ENCODE measurements at regions not wholly inside any gene's neighbourhood (a gene's known extent, or its start where the extent isn't known, plus 50 kb on each side); places are given as distances from the start of the nearest gene placed in this dataset.

DNA sequence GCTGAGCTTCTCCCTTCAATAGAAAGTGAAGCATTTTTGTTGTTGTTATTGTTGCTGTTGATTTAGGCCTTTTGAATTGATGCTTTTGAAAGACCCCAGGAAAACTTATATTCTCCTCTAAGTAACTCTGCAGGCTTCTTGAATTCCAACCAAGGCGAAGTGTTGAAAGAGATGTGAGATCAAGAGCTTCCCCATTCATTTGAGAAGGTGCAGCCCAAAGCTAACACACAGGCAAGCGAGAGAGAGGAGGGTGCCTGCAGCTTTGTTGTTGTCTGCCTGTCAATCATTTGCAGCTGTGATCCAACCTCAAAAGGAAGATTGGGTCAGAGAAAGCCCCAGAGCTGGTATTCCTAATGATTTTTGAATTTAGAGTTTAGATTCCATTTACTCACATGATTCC, 963.6 kb upstream of the CNTNAP5 start:
- no peak overlapping the region for H3K23ac ChIP-seq (ENCODE audit: low read depth, low read length, poor library complexity)
- H3K27ac ChIP-seq (replicated peaks; ENCODE audit: low read length): peak overlapping the region; percentile 39
- no peak overlapping the region for H2BK12ac ChIP-seq (ENCODE audit: low read length)
- no peak overlapping the region for H2BK120ac ChIP-seq (ENCODE audit: low read depth, low read length)
- H3K14ac ChIP-seq (ENCODE audit: low read length): no peak overlapping the region
- H3K4ac ChIP-seq (ENCODE audit: low read length): no peak overlapping the region
- DNase-seq (ENCODE audit: low spot score): peak; percentile 69
- no peak overlapping the region for H2BK15ac ChIP-seq (ENCODE audit: low read length)
- H3K18ac ChIP-seq (ENCODE audit: low read length): no peak overlapping the region
- WGBS, 2 donors (ENCODE audit: extremely low coverage in 2 of 2, insufficient read length in 2 of 2, insufficient replicate concordance in 1 of 2): no CpG with 5 or more reads among the region's 2 CpGs
- H3K9me3 ChIP-seq (replicated peaks in 1 of 2; ENCODE audit: control insufficient read depth in 2 of 2, insufficient read depth in 1 of 2, low read depth in 1 of 2, low read length in 2 of 2): peaks cover 0 to 16% of the 10 kb centered on the region in 2 donors
- no peak overlapping the region for H4K8ac ChIP-seq (ENCODE audit: low read depth, low read length)
- no peak overlapping the region for H3K4me3 ChIP-seq (ENCODE audit: low read length in 2 of 2)
- H3K36me3 ChIP-seq (replicated peaks in 1 of 2; ENCODE audit: control insufficient read depth in 2 of 2, insufficient read depth in 2 of 2, low read length in 2 of 2): no peaks in the 10 kb centered on the region
- H2AFZ ChIP-seq (ENCODE audit: low read length): peak overlapping the region; percentile 64
- no peak overlapping the region for H2AK5ac ChIP-seq (ENCODE audit: low read depth, low read length)
- H3K4me1 ChIP-seq (ENCODE audit: control insufficient read depth in 2 of 2, insufficient read depth in 1 of 2, low read depth in 1 of 2, low read length in 2 of 2): peaks cover 4 to 15% of the 10 kb centered on the region in 2 donors
- no peak overlapping the region for H2BK5ac ChIP-seq (ENCODE audit: low read length)
- no peak overlapping the region for H4K91ac ChIP-seq (ENCODE audit: low read depth, low read length, poor library complexity)
- H3K79me1 ChIP-seq (ENCODE audit: low read depth, low read length): no peaks in the 10 kb centered on the region
- H3K9ac ChIP-seq (ENCODE audit: low read depth, low read length, poor library complexity): no peak overlapping the region
- H3K27me3 ChIP-seq (ENCODE audit: control insufficient read depth in 3 of 3, insufficient read depth in 3 of 3, low read depth in 1 of 3, low read length in 3 of 3): no peaks in the 10 kb centered on the region
- no peak overlapping the region for H3K4me2 ChIP-seq (ENCODE audit: insufficient read depth, low read length, poor library complexity, severe bottlenecking)

DNA sequence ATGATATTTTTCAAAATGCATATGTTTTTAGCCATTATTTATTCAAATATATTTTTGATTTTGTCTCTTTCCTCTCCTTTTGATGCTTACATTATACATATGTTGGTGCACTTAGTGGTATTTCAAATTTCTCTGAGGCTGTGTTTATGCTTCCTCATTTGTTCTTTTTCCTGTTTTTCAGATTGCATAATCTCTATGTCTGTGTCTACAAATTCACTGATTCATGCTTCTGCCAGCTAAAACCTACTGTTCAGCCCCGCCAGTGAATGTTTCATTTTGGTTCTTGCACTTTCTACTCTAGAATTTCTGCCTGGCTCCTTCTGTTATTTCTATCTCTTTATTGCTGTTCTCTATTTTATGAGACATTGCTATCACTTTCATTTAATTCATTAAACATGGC, 951.7 kb upstream of the CNTNAP5 start:
- Histone ChIP-seq H4K91ac (ENCODE audit: low read depth, low read length, poor library complexity) (no peak overlapping the region), H3K9ac (ENCODE audit: low read depth, low read length, poor library complexity) (no peak overlapping the region), H3K23ac (ENCODE audit: low read depth, low read length, poor library complexity) (no peak overlapping the region), H2BK120ac (ENCODE audit: low read depth, low read length) (no peak overlapping the region), H3K27ac (replicated peaks; ENCODE audit: low read length) (no peak overlapping the region), H3K27me3 (ENCODE audit: control insufficient read depth in 3 of 3, insufficient read depth in 3 of 3, low read depth in 1 of 3, low read length in 3 of 3) (no peaks in the 10 kb centered on the region), H3K14ac (ENCODE audit: low read length) (no peak overlapping the region), H2AK5ac (ENCODE audit: low read depth, low read length) (no peak overlapping the region), H3K18ac (ENCODE audit: low read length) (no peak overlapping the region), H3K9me3 (replicated peaks in 1 of 2; ENCODE audit: control insufficient read depth in 2 of 2, insufficient read depth in 1 of 2, low read depth in 1 of 2, low read length in 2 of 2) (no peaks in the 10 kb centered on the region), H3K4ac (ENCODE audit: low read length) (no peak overlapping the region), H2AFZ (ENCODE audit: low read length) (no peak overlapping the region), H2BK5ac (ENCODE audit: low read length) (no peak overlapping the region), H3K79me1 (ENCODE audit: low read depth, low read length) (no peaks in the 10 kb centered on the region), H2BK15ac (ENCODE audit: low read length) (no peak overlapping the region), H2BK12ac (ENCODE audit: low read length) (no peak overlapping the region), H3K4me1 (ENCODE audit: control insufficient read depth in 2 of 2, insufficient read depth in 1 of 2, low read depth in 1 of 2, low read length in 2 of 2) (peaks cover 0 to 4% of the 10 kb centered on the region in 2 donors), H3K4me3 (ENCODE audit: low read length in 2 of 2) (no peak overlapping the region), H3K36me3 (replicated peaks in 1 of 2; ENCODE audit: control insufficient read depth in 2 of 2, insufficient read depth in 2 of 2, low read length in 2 of 2) (no peaks in the 10 kb centered on the region), H3K4me2 (ENCODE audit: insufficient read depth, low read length, poor library complexity, severe bottlenecking) (no peak overlapping the region), H4K8ac (ENCODE audit: low read depth, low read length) (no peak overlapping the region)
- no peak for DNase-seq (ENCODE audit: low spot score)
- WGBS, 2 donors (ENCODE audit: extremely low coverage in 2 of 2, insufficient read length in 2 of 2, insufficient replicate concordance in 1 of 2): no CpG with 5 or more reads among the region's 1 CpG

DNA sequence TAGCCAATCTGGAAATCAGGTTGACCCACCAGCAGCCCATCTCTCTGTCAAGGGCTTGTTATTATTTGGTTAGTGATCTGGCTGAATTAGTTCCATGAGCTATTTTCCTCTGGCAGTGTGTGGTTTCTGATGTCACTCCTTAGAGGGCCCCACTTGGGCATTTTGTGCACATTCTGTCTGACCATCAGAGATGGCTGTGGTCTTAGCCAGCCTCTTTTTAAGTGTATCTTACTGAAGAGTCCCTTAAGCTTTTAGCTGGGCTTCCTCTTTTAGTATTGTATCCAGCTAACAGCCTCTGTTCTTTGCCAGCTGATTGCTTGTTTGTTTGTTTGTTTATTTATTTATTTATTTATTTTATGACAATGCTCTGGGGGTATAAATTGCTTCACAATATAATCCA, 951.1 kb upstream of the CNTNAP5 start:
- Histone ChIP-seq H3K23ac (ENCODE audit: low read depth, low read length, poor library complexity) (no peak overlapping the region), H2AK5ac (ENCODE audit: low read depth, low read length) (no peak overlapping the region), H2BK12ac (ENCODE audit: low read length) (no peak overlapping the region), H2BK5ac (ENCODE audit: low read length) (no peak overlapping the region), H3K14ac (ENCODE audit: low read length) (no peak overlapping the region), H3K27ac (replicated peaks; ENCODE audit: low read length) (no peak overlapping the region), H2AFZ (ENCODE audit: low read length) (no peak overlapping the region), H2BK120ac (ENCODE audit: low read depth, low read length) (no peak overlapping the region), H3K4me2 (ENCODE audit: insufficient read depth, low read length, poor library complexity, severe bottlenecking) (no peak overlapping the region), H3K4ac (ENCODE audit: low read length) (no peak overlapping the region), H2BK15ac (ENCODE audit: low read length) (no peak overlapping the region), H4K8ac (ENCODE audit: low read depth, low read length) (no peak overlapping the region), H3K36me3 (replicated peaks in 1 of 2; ENCODE audit: control insufficient read depth in 2 of 2, insufficient read depth in 2 of 2, low read length in 2 of 2) (no peaks in the 10 kb centered on the region), H3K18ac (ENCODE audit: low read length) (no peak overlapping the region), H3K4me3 (ENCODE audit: low read length in 2 of 2) (no peak overlapping the region), H3K9ac (ENCODE audit: low read depth, low read length, poor library complexity) (no peak overlapping the region), H3K27me3 (ENCODE audit: control insufficient read depth in 3 of 3, insufficient read depth in 3 of 3, low read depth in 1 of 3, low read length in 3 of 3) (no peaks in the 10 kb centered on the region), H4K91ac (ENCODE audit: low read depth, low read length, poor library complexity) (no peak overlapping the region), H3K9me3 (replicated peaks in 1 of 2; ENCODE audit: control insufficient read depth in 2 of 2, insufficient read depth in 1 of 2, low read depth in 1 of 2, low read length in 2 of 2) (no peaks in the 10 kb centered on the region), H3K79me1 (ENCODE audit: low read depth, low read length) (no peaks in the 10 kb centered on the region), H3K4me1 (ENCODE audit: control insufficient read depth in 2 of 2, insufficient read depth in 1 of 2, low read depth in 1 of 2, low read length in 2 of 2) (peaks cover 0 to 4% of the 10 kb centered on the region in 2 donors)
- DNase-seq (ENCODE audit: low spot score): no peak

DNA sequence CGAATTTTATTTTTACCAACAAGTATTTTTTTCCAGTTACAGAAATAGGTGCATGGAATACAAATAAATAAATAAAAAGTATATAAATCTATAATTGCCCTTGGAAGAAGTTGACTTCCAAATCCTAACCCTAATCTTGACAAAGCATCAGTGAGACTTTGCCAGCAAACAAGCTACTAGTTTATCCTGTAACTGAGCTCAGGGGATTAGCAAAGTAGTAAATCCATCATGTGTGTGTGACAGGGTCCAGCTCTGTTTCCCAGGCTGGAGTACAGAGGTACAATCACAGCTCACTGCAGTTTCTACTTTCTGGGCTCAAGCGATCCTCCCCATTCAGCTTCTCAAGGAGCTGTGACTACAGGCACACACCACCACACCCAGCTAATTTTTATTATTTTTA, 948.0 kb upstream of the CNTNAP5 start:
- Histone ChIP-seq H4K91ac (ENCODE audit: low read depth, low read length, poor library complexity) (no peak overlapping the region), H3K27me3 (ENCODE audit: control insufficient read depth in 3 of 3, insufficient read depth in 3 of 3, low read depth in 1 of 3, low read length in 3 of 3) (no peaks in the 10 kb centered on the region), H3K23ac (ENCODE audit: low read depth, low read length, poor library complexity) (no peak overlapping the region), H3K4me2 (ENCODE audit: insufficient read depth, low read length, poor library complexity, severe bottlenecking) (no peak overlapping the region), H4K8ac (ENCODE audit: low read depth, low read length) (no peak overlapping the region), H2AK5ac (ENCODE audit: low read depth, low read length) (no peak overlapping the region), H2BK15ac (ENCODE audit: low read length) (no peak overlapping the region), H3K27ac (replicated peaks; ENCODE audit: low read length) (no peak overlapping the region), H3K4ac (ENCODE audit: low read length) (no peak overlapping the region), H3K18ac (ENCODE audit: low read length) (no peak overlapping the region), H2AFZ (ENCODE audit: low read length) (no peak overlapping the region), H3K79me1 (ENCODE audit: low read depth, low read length) (no peaks in the 10 kb centered on the region), H2BK5ac (ENCODE audit: low read length) (no peak overlapping the region), H3K9me3 (replicated peaks in 1 of 2; ENCODE audit: control insufficient read depth in 2 of 2, insufficient read depth in 1 of 2, low read depth in 1 of 2, low read length in 2 of 2) (peaks cover 2 to 3% of the 10 kb centered on the region in 2 donors), H3K36me3 (replicated peaks in 1 of 2; ENCODE audit: control insufficient read depth in 2 of 2, insufficient read depth in 2 of 2, low read length in 2 of 2) (no peaks in the 10 kb centered on the region), H3K14ac (ENCODE audit: low read length) (no peak overlapping the region), H3K9ac (ENCODE audit: low read depth, low read length, poor library complexity) (no peak overlapping the region), H2BK120ac (ENCODE audit: low read depth, low read length) (no peak overlapping the region), H3K4me3 (ENCODE audit: low read length in 2 of 2) (no peak overlapping the region), H2BK12ac (ENCODE audit: low read length) (no peak overlapping the region), H3K4me1 (ENCODE audit: control insufficient read depth in 2 of 2, insufficient read depth in 1 of 2, low read depth in 1 of 2, low read length in 2 of 2) (peaks cover 0 to 4% of the 10 kb centered on the region in 2 donors)
- DNase-seq (ENCODE audit: low spot score): no peak
- no CpG with 5 or more reads among the region's 2 CpGs for WGBS, 2 donors (ENCODE audit: extremely low coverage in 2 of 2, insufficient read length in 2 of 2, insufficient replicate concordance in 1 of 2)

Data from neuronal stem cell (in vitro differentiated cells).